GM18498 (cell line): ENCODE measurements at regions not wholly inside any gene's neighbourhood (a gene's known extent, or its start where the extent isn't known, plus 50 kb on each side); places are given as distances from the start of the nearest gene placed in this dataset.

Experiments
- ATAC-seq: cut with Tn5 transposase; IDR thresholded peaks from one replicate; pipeline ENCODE4 v1.9.1; 2021; ENCODE audit warnings: mild to moderate bottlenecking, moderate library complexity; ENCODE audit not compliant: unreplicated experiment

- ATAC-seq, result no peak
These were observed 229.9 kb downstream of the MN1 start for GRCh38 chr22:27571463-27572277.

DNA sequence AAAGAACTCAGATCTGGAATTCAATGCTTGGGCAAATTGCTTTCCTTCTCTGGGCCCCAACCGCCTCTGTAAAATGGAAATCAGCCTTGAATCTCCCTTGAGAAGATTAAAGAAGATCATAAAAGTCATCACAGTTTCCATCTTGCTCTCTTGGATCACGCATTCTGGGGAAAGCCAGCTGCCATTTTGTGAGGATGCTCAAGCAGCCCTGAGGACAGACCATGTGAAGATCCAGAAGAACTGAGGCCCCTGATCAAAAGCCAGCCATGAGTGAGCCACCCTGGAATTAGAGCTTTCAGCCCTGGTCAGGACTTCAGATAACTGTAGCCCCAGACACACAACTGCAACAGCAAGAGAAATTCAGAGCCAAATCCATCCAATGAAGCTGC lies 229.3 kb downstream of the MN1 start:
- no peak for ATAC-seq

DNA sequence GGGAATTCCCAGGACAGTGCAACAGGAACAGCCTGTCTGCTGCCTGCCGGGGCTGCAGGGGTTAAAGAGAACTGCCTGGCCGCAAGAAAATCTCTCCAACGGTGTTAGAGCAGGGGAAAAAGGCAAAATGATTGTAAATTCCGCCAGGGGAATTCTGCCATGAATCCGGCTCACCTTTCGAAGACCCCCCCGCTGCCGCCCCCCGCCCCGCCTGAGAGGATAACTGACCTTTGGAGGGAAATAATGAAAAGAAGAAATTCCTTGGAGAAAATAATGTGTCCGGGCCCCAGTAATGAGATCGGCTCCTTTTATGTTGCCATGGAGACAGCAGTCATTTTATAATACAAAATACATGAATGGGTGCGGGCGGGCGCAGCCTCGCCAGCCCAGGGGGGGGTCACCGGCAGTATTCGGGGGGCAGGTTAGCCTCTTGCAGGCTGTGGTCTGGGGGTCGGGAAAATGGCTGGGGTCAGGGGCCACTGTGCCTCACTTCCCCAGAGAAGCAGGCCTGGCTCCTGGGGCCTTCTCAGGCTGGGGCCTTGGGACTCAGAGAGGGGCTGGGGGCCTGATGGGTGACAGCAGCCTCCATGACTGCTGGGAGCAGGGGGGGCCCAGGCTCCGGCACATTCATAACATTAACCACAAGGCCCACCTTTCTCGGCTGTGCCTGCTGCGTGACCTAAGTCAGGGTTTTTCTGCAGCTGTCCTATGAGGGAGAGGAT lies 228.1 kb downstream of the MN1 start:
- no peak for ATAC-seq

GRCh38 chr22:27574002-27574366 lies 227.6 kb downstream of the MN1 start:
- ATAC-seq, result no peak

- no peak for ATAC-seq
These were observed 226.9 kb downstream of the MN1 start for GRCh38 chr22:27574651-27575050.

DNA sequence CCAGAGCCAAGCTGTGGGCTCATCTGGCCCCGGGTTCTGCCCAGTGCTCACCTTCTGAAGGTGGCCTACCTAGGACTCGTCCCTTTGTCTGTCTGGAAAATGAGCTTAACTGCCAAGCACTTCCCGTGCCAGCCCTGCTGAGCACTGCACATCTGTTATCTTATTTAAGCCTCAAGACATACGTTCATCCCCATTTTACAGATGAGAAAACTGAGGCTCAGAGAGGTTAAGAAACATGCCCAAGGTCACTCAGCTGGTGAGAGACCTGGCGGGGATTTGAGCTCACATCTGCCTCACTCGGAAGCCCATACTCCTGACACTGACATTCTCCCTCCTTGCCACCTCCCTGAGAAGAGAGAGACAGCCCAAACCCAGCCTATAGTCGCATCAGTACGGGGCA lies 226.2 kb downstream of the MN1 start:
- no peak for ATAC-seq

- no peak for ATAC-seq
These were observed 225.1 kb downstream of the MN1 start for GRCh38 chr22:27576413-27576812.

GRCh38 chr22:27576815-27577573 lies 224.6 kb downstream of the MN1 start:
- no peak for ATAC-seq

GRCh38 chr22:27577574-27577969 lies 224.0 kb downstream of the MN1 start:
- ATAC-seq, result no peak

DNA sequence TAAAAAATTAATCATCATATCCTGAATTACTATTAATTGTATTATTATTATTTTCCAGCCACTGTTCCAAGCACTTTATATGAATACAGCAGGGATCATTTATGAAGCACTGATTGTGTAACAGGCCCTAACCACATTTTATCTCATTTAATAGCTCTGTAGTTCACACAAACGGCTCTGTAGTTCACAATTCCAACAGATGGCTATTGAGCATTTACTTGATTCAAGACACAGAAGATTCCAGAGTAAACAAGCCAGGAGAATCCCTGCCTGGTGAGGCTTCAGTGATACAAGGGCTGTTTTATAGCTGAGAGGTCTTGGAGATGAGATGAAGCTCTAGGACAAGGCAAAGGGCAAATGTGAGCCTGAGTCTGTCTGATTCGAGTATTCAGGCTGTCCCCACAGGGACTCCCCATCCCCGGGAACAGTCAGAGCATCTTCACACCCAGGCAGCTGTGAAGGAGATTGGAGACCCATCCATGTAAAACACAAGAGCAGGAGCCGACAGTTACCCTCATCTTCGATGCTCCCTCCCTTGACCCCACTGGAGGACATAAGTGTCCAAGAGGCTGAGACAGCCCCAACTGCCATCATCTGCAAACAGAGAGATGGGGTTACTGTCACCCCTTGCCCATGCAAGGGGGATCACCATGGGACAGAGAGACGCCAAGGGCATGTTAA lies 222.5 kb downstream of the MN1 start:
- ATAC-seq, result no peak

- ATAC-seq, result no peak
These were observed 221.2 kb downstream of the MN1 start for GRCh38 chr22:27580311-27580897.

DNA sequence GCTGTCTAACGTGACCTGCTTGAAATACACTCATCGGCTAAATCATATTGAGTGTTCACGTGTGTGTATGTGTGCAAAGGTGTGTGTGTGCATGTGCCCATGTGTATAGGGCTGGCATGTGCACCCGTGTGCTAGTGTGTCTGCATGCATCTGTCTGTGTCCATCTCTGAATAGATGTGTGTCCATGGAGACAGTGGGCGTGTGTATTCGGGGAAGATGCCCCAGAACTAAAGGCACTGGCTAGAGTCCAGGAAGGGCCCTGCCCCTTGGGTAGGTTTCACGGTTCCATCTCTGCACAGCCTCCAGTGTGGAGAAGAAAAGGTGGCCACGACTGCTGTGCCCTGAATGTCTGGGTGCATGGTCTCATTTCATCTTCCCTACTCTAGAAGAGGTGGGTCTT lies 220.3 kb downstream of the MN1 start:
- ATAC-seq, result no peak

DNA sequence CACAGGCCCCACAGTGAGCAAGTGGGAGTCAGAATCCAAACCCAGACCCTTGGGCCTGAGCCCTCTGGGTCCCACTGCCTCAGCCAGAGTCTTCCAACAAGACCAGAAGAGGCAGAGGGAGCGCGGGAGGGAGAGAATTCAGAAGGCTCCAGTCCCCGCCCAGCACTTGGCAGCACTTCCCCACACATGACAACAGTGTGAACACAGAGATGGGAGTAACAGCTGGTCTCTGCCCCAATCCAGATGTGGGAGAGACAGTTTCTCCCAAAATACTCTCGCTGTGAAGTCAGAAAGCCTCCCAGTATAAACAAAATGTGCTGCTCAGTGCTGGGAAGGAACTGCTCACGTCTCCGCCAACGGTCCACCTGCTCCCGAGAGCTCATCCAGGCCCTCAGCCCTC lies 219.9 kb downstream of the MN1 start:
- no peak for ATAC-seq

- no peak for ATAC-seq
These were observed 217.7 kb downstream of the MN1 start for GRCh38 chr22:27583856-27584255.

DNA sequence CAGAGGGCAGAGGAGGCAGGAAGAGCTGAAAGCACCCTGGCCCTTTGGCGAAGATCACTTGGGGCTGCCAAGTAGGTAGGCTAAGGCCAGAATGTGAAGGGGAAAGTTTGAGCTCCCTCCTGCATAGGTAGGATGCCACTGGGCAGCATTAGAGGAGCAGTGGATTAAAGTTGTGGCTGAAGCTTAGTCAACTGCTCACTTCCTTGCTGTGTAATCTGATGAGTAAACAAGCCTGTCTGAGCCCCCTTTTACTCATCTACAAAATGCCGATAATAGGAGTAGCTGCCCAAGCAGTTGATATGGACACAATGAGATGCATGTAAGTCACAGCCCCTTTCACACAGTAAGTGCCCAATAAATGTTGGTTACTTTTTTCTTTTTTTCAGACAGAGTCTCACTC lies 216.4 kb downstream of the MN1 start:
- ATAC-seq, result no peak

GRCh38 chr22:27588268-27588667 lies 213.3 kb downstream of the MN1 start:
- ATAC-seq, result no peak

DNA sequence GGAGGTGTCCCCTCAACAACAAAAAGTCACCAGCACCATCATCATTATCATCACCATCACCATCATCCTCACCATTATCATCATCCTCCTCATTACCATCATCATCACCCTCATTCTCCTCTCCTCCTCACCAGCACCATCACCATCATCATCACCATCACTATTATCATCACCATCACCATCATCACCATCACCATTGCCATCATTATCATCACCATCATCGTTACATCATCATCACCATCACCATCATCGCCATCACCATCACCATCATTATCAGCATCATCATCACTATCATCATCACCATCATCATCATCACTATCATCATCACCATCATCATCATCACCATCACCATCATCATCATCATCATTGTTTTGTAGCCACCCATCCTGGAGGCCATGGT lies 212.6 kb downstream of the MN1 start:
- no peak for ATAC-seq

GRCh38 chr22:27591060-27591459 lies 210.5 kb downstream of the MN1 start:
- ATAC-seq, result no peak

- no peak for ATAC-seq
These were observed 208.2 kb downstream of the MN1 start for GRCh38 chr22:27593378-27593777.

GRCh38 chr22:27594020-27594419 lies 207.5 kb downstream of the MN1 start:
- no peak for ATAC-seq
